ENCODE measurements at regions not wholly inside any gene's neighbourhood (a gene's known extent, or its start where the extent isn't known, plus 50 kb on each side); places are given as distances from the start of the nearest gene placed in this dataset.
"Not testable (repeated sequence)": the region's sequence is repeated elsewhere in the genome, so short reads cannot be mapped to it uniquely, and the experiment has no call there.

- no peak for DNase-seq (ENCODE audit: low read depth in 2 of 2)
Observed at GRCh38 chr10:81570878-81571794, 303.9 kb upstream of the NRG3 start.

- DNase-seq (ENCODE audit: low read depth in 2 of 2) = no peak
Observed at GRCh38 chr10:81575036-81575435, 300.0 kb upstream of the NRG3 start.

GRCh38 chr10:81576336-81576735, 298.7 kb upstream of the NRG3 start:
- no peak for DNase-seq (ENCODE audit: low read depth in 2 of 2)

GRCh38 chr10:81594991-81595390, 280.0 kb upstream of the NRG3 start:
- DNase-seq (ENCODE audit: low read depth in 2 of 2) = no peak

- DNase-seq (ENCODE audit: low read depth in 2 of 2) = no peak
Observed at GRCh38 chr10:81600185-81600584, 274.8 kb upstream of the NRG3 start.

- no peak for DNase-seq (ENCODE audit: low read depth in 2 of 2)
Observed at GRCh38 chr10:81603106-81603620, 271.8 kb upstream of the NRG3 start.

- not testable (repeated sequence) for DNase-seq (ENCODE audit: low read depth in 2 of 2)
Observed at GRCh38 chr10:81644485-81644884, 230.5 kb upstream of the NRG3 start.

- no peak for DNase-seq (ENCODE audit: low read depth in 2 of 2)
Observed at GRCh38 chr10:81655986-81656385, 219.0 kb upstream of the NRG3 start.

GRCh38 chr10:81662837-81663236, 212.2 kb upstream of the NRG3 start:
- no peak for DNase-seq (ENCODE audit: low read depth in 2 of 2)

GRCh38 chr10:81664800-81665199, 210.2 kb upstream of the NRG3 start:
- not testable (repeated sequence) for DNase-seq (ENCODE audit: low read depth in 2 of 2)

GRCh38 chr10:81674941-81675340, 200.1 kb upstream of the NRG3 start:
- DNase-seq (ENCODE audit: low read depth in 2 of 2) = no peak

GRCh38 chr10:81679291-81679690, 195.7 kb upstream of the NRG3 start:
- no peak for DNase-seq (ENCODE audit: low read depth in 2 of 2)

- DNase-seq (ENCODE audit: low read depth in 2 of 2) = no peak
Observed at GRCh38 chr10:81680359-81680758, 194.6 kb upstream of the NRG3 start.

- DNase-seq (ENCODE audit: low read depth in 2 of 2) = no peak
Observed at GRCh38 chr10:81688459-81688858, 186.5 kb upstream of the NRG3 start.

GRCh38 chr10:81696609-81697388, 178.2 kb upstream of the NRG3 start:
- DNase-seq (ENCODE audit: low read depth in 2 of 2) = no peak

GRCh38 chr10:81704596-81704995, 170.4 kb upstream of the NRG3 start:
- DNase-seq (ENCODE audit: low read depth in 2 of 2) = no peak

GRCh38 chr10:81708416-81708815, 166.6 kb upstream of the NRG3 start:
- no peak for DNase-seq (ENCODE audit: low read depth in 2 of 2)

GRCh38 chr10:81708929-81709328, 166.1 kb upstream of the NRG3 start:
- no peak for DNase-seq (ENCODE audit: low read depth in 2 of 2)

GRCh38 chr10:81722399-81722798, 152.6 kb upstream of the NRG3 start:
- DNase-seq (ENCODE audit: low read depth in 2 of 2) = no peak

GRCh38 chr10:81724431-81724830, 150.6 kb upstream of the NRG3 start:
- no peak for DNase-seq (ENCODE audit: low read depth in 2 of 2)

- no peak for DNase-seq (ENCODE audit: low read depth in 2 of 2)
Observed at GRCh38 chr10:81725851-81726250, 149.1 kb upstream of the NRG3 start.

GRCh38 chr10:81728692-81729091, 146.3 kb upstream of the NRG3 start:
- no peak for DNase-seq (ENCODE audit: low read depth in 2 of 2)

GRCh38 chr10:81730891-81731290, 144.1 kb upstream of the NRG3 start:
- DNase-seq (ENCODE audit: low read depth in 2 of 2) = no peak
